ENCODE measurements at regions not wholly inside any gene's neighbourhood (a gene's known extent, or its start where the extent isn't known, plus 50 kb on each side); places are given as distances from the start of the nearest gene placed in this dataset.
A peak's percentile ranks its signal among the peaks of the same experiment; 100 is the strongest.
"Not testable (repeated sequence)": the region's sequence is repeated elsewhere in the genome, so short reads cannot be mapped to it uniquely, and the experiment has no call there.

DNA sequence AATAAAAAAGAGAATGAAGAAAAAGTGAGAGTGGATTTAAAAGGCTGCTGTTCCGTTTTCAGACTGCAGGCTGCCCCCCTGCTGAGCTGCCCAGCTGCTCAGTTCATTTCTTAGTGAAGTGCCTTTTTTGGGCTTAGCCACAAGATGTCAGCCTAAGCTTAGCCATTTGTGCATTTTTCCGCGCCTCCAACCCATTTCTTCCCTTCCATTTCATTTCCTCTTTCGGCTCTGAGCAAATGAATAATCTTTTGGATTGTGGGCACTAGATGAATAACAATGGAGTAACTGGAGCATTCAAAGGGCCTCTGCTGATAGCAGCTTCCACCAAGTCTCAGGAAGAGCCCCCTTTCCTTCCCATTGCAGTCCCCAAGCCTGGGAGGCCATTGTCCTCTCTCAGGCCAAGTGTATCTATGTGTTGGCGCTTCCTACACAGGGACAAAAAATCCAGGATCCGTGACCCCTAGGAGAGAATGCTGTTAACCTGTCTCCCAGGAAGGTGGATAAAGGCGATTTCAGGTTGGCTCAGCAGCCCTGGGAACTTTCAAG is 83.5 kb upstream of the SPTLC3 start:
- FAIRE-seq = peak; percentile 96

DNA sequence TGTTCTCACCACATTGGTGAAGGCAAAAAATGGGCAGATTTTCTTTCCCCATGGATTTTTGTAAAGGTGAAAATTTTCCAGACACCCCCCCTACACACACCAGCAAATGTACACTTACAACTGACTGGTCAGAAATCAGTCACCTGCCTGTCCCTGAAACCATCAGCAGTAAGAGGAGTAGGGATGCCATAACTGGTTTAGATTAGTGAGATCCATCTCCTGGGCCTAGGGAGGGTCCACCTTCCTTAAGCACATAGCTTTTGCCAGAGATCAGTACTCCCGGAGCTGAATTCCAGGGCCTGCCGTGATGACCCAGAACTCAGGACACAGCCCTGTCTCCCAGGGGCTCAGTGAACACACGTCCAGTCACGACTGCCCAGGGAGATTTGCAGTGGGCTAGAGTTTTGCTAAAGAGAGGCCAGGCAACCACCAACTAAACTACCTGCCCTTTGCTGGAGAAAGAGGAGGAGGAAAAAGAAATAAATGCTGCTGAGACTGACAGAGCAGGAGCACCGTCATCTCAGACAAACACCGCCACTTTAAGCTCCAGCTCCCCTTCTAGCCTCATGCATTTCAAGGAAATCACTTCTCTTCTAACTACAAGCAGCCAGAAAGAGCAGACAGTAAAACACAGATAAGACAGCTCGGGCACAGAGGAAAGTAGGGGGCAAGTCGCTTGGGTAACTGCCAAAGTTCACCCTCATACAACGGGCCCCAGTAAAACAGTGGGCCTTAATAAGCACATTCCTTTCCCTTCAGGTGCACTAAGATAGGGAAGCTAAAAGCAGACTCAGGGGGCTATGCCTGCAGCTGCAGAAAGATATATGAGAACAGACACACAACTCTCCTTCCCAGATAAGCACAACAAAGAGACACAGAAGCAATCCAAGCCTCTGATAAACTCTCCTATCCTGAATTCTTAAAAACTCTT is 82.6 kb upstream of the SPTLC3 start:
- no peak for FAIRE-seq

DNA sequence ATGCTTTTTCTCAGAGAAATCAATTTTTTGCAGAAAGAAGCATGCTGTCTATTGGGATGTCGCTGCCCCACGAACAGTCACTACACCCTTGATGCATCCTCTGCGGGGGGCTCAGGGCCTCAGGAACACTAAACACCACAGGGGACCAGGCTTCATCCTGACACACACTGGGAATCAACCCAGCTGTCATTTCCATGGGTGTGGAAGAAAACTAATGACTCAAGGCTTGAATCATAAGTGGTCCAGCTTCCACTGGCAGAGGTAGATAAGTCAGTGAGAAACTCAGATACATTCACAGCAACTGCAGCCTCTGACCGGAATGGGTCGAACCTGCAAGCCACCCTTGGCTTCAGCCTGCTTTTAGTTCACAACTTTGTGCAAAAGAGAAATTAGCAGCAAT is 81.3 kb upstream of the SPTLC3 start:
- no peak for FAIRE-seq

DNA sequence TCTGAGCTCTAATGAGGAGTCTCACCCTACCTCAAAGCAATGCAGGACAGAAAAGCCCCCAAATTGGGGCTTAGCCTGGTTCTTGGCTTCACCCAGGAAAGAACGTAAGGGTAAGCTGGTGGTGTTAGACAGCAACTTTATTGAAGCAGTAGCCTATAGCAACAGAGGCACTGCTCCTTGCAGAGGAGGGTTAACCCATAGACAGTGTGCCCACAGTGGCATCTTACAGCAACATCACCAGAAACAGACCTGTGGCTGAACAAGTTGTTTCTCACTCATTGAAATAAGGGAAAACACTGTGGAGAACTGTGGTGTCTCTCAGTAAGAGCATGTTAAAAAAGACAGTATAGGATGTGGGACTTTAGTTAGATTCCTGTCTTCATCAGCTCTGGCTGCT is 80.4 kb upstream of the SPTLC3 start:
- FAIRE-seq = no peak

DNA sequence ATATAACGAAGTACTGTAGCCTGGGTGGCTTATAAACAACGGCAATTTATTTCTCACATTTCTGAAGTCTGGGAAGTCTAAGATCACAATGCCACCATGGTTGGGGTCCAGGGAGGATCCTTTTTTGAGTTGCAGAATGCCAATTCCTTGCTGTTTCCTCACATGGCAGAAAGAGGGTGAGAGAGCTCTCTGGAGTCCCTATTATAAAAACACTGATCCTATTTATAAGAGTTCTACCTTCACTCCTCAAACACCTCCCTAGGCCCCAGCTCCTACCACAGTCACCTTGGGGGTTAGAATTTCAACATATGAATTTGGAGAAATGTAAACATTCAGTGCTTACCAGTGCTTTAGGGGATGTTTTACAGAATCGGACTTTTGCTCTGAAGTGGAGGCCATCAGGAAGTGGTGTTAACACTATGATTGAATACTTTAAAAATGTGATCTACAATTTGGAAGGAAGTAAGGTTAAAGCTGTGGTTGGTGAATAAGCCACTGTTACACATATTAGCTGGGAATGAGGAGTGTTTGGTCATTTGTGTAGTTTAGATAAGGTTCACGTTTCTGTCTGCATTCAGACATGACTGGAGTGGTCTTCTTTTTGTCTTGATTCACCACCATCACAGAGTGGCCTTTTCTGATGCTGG is 79.9 kb upstream of the SPTLC3 start:
- no peak for FAIRE-seq

DNA sequence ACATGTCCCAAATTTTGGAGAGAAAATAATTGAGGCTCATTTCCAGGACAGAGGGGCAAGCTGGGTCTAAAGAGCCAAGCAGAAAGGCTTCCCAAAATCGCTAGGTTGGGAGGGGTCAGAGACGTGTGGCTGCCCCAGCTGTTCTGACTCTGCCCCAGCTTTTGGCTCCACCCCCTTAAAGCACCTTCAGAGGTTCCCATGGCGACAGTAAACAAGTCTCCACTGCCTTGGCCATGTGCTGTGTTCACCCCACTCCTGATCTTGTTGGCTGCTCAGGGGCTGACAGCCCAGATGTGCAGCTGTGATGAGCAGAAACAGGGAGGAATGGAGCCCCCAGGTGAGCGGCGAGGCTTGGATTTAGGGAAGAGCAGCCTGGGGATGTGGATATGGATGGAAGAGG is 72.8 kb upstream of the SPTLC3 start:
- FAIRE-seq = no peak

DNA sequence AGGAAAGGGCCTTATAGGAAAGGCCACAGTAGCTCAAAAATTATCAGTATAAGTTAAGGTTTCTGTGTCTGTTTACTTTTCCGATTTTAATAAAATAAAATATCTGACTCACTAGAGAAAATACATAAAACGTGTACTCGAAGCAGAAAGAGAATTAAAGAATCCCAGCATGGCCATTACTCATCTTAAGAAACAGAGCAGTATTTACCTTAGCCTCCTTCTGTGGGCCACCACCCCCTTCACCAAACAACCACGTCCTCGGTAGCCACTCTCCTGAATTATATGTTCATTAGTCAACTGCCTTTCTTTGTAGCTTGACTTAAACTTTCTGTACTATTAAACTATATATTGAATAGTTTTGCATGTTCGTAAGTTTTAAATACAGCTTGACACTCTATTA is 72.2 kb upstream of the SPTLC3 start:
- no peak for FAIRE-seq

DNA sequence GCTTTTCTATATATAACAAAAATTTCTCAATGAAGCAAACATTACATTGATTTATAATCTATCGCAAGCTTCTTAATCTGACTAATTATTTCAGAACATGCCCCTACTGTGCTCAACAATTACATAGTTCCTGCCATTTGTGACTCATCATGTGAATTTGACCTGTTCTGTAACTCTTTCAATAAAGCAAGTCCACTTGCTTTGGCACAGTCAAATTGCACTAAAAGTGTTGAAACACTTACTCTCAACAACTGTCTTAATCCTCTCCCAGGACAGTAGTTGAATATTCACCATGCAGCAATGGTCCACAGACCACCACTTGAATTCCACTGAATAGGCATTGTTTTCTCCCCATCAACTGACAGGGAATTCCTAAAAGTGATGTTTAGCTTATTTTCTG is 67.7 kb upstream of the SPTLC3 start:
- FAIRE-seq = no peak

DNA sequence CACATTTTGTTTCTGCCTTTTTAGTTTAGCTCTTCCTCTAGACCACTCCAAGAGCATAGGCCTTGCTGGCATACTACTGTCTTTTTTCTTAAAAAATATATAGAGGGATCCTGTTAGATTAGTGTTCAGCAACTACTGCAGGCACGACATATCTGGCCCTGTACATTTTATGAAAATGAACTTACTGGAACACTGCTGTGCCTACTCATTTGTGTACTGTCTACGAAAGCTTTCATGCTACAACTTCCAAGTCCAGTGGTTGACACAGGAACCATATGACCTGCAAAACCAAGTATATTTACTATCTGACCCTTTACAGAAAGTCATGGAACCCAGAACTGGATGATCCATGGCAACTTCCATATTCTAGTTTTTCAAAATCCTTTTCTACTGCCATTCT is 66.6 kb upstream of the SPTLC3 start:
- FAIRE-seq = no peak

DNA sequence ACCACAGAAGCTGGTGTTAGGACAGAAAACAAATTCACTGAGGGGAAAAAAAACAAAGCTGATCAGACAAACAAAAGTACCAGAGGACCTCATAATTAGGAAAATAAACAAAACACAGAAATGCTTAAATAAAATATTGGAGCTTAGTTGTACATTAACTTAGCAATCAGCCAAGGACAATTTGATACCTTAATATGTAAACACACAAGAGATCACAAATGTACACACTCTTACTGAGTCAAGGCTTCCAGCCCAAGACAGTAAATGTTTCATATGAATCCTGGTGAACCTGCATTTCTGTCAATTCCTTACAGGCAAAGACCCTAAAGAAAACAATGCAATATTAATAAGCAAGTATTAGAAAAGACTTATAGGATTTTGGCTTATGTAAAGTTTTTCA is 62.0 kb upstream of the SPTLC3 start:
- FAIRE-seq = peak; percentile 9

DNA sequence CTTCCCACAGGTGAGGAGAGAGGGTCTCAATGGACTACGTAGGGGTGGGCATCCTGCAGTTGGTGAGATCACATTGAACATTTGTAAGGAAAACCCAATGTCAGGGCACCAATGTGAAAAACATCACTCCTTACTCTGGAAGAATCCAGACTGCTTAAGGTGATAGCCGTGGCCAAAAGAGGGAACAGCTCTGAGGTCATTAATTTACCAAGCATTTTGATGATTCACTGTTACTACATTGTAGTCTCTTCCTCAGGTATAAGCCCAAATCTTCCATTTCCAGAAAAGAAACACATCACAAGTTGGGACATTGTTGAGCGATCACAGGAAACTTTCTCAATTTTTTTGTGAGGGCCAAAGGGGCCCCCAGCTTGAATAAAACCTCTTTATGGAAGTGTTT is 61.1 kb upstream of the SPTLC3 start:
- no peak for FAIRE-seq

DNA sequence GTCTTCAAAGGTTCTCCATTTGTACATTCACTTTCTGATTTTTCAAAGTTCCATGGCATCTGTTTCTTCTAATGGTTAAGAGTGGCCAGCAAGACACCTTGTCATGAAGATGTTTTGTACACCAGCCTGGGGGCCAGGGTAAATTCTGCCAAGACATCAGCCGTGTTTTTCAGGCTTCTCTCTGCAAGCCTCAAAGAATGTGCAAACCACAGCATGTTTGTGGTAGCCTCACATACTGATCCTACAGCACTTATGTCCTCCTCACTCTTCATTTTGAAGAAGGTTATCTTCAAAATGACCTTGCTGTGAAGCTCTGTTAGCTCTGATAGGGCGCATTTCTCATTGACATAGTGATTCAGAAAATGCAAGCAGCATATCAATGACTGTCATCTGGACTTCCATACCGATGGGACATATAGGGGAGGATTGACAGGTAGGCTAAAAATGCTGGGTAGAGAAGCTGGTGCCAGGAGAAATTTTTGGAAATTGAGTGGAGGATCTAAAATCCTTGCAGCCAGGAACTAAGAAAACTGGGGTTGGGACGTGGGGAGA is 59.3 kb upstream of the SPTLC3 start:
- FAIRE-seq = no peak

DNA sequence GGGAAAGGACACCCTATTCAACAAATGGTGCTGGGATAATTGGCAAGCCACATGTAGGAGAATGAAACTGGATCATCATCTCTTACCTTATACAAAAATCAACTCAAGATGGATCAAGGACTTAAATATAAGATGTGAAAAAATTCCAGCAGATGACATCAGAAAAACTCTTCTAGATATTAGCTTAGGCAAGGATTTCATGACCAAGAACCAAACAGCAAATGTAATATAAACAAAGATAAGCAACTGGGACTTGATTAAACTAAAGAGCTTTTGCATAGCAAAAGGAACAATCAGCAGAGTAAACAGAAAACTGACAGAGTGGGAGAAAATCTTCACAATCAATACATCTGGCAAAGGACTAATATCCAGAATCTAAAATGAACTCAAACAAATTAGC is 54.5 kb upstream of the SPTLC3 start:
- not testable (repeated sequence) for FAIRE-seq

DNA sequence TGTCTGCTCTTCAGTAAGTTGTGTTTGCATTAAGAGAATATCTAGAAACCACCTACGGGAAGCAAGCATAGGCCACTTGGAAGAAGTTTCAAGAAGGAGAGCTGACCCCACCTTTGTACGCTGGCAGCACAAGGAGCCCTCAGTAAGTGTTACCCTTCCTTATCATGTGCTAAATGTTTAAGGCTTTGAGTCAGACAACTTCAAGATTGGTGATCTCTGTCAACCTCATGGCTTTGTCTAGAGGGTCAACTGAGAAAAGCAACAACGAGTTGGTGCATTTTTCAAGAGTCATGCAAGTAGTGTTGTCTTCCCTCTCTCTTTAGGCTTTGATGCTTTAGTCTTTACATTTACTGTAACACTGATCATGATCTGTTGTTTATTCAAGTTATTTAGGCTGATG is 53.2 kb upstream of the SPTLC3 start:
- FAIRE-seq = no peak

DNA sequence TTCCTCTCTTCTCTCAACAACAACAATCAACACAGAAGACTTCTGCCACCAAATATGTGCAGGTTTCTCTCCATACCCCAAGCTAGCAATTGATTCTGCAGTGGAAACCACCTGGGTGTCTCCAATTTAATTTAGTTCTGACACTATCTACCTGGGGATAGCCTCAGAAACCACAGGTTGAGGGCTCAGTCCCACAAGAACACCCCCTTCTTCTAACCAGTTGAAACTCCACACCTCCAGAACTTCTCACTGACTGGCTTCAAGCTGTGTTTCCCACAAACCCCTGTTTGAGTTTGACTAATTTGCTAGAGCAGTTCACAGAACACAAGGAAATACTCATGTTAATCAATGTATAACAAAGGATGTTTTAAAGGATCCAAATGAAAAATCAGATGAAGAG is 52.5 kb upstream of the SPTLC3 start:
- no peak for FAIRE-seq

DNA sequence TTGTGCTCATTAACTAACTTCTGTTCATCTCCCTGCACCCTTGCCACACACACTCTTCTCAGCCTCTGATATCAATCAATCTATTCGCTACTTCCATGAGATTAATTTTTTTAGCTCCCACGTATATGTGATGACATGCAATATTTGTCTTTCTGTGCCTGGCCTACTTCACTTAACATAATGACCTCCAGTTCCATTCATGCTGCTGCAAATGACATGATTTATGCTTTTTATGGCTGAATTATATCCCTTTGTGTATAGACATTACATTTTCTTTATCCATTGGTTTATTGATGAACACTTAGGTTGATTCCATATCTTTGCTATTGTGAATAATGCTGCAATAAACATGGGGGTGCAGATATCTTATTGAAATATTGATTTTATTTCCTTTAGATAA is 50.8 kb upstream of the SPTLC3 start:
- no peak for FAIRE-seq

All from islet of Langerhans (tissue), 1 donor.